Fibroblast of upper back skin (primary cell): ENCODE measurements at regions not wholly inside any gene's neighbourhood (a gene's known extent, or its start where the extent isn't known, plus 50 kb on each side); places are given as distances from the start of the nearest gene placed in this dataset.

Experiments
- DNase-seq: peaks from one replicate; pipeline ENCODE4 v3.0.0-alpha.2; 2013

- no peak for DNase-seq
These were observed 150.8 kb upstream of the PPP1R26 start for GRCh38 chr9:135328485-135329417.

- no peak for DNase-seq
These were observed 149.8 kb upstream of the PPP1R26 start for GRCh38 chr9:135329571-135330306.

- no peak for DNase-seq
These were observed 149.3 kb upstream of the PPP1R26 start for GRCh38 chr9:135330307-135330631.

GRCh38 chr9:135330685-135331590 is 148.6 kb upstream of the PPP1R26 start:
- DNase-seq: no peak

GRCh38 chr9:135332516-135332915 is 147.1 kb upstream of the PPP1R26 start:
- DNase-seq: no peak

- no peak for DNase-seq
These were observed 146.4 kb upstream of the PPP1R26 start for GRCh38 chr9:135332979-135333748.

- no peak for DNase-seq
These were observed 144.6 kb upstream of the PPP1R26 start for GRCh38 chr9:135334953-135335460.

- DNase-seq: no peak
These were observed 143.8 kb upstream of the PPP1R26 start for GRCh38 chr9:135335691-135336181.

GRCh38 chr9:135336722-135337527 is 142.7 kb upstream of the PPP1R26 start:
- no peak for DNase-seq

GRCh38 chr9:135338546-135338945 is 141.0 kb upstream of the PPP1R26 start:
- no peak for DNase-seq

- no peak for DNase-seq
These were observed 140.1 kb upstream of the PPP1R26 start for GRCh38 chr9:135339378-135339973.

GRCh38 chr9:135340143-135340655 is 139.4 kb upstream of the PPP1R26 start:
- no peak for DNase-seq

- DNase-seq: no peak
These were observed 138.7 kb upstream of the PPP1R26 start for GRCh38 chr9:135340726-135341475.

GRCh38 chr9:135341612-135342169 is 137.9 kb upstream of the PPP1R26 start:
- DNase-seq: no peak

GRCh38 chr9:135342206-135343130 is 137.1 kb upstream of the PPP1R26 start:
- DNase-seq: no peak

- DNase-seq: no peak
These were observed 136.4 kb upstream of the PPP1R26 start for GRCh38 chr9:135343136-135343535.

- peak; percentile 11 for DNase-seq
These were observed 135.6 kb upstream of the PPP1R26 start for GRCh38 chr9:135343837-135344522.
